ENCODE measurements at regions not wholly inside any gene's neighbourhood (a gene's known extent, or its start where the extent isn't known, plus 50 kb on each side); places are given as distances from the start of the nearest gene placed in this dataset.

- no peak overlapping the region for H2AFZ ChIP-seq (ENCODE audit: low read depth, low read length, poor library complexity, severe bottlenecking)
- H3K4me1 ChIP-seq (ENCODE audit: control insufficient read depth in 1 of 2, insufficient read depth in 2 of 2, low read length in 2 of 2), result no peaks in the 10 kb centered on the region
- RAD21 ChIA-PET (ENCODE audit: low non-redundant PET in 1 of 2, low total read pairs in 2 of 2, uncharacterized antibody in 2 of 2, unreplicated experiment in 2 of 2), result no interaction called here
- no peak overlapping the region for H3K9ac ChIP-seq (ENCODE audit: low read length)
- POLR2A ChIA-PET, result no interaction called here
- no peak for DNase-seq (ENCODE audit: low read depth, low spot score)
- H3K27ac ChIP-seq (ENCODE audit: low read depth, low read length), result no peak overlapping the region
- no peaks in the 10 kb centered on the region for H3K9me2 ChIP-seq (ENCODE audit: insufficient read depth)
- no peaks in the 10 kb centered on the region for H3K79me2 ChIP-seq (ENCODE audit: insufficient read depth, low read length)
- H3K9me3 ChIP-seq (ENCODE audit: control insufficient read depth in 1 of 2, insufficient read depth in 1 of 2, low read depth in 1 of 2, low read length in 2 of 2), result no peaks in the 10 kb centered on the region
- no peak overlapping the region for H3K4me2 ChIP-seq (ENCODE audit: low read length)
- ATAC-seq, result no peak
- TF ChIP-seq TCF7L2 (IDR thresholded peaks at IDR 0.05; ENCODE audit: borderline replicate concordance, extremely low read depth, insufficient read depth, insufficient read length) (no peak), ELF1 (IDR thresholded peaks at IDR 0.05; ENCODE audit: borderline replicate concordance, low read depth) (no peak), ZFX (IDR thresholded peaks at IDR 0.05) (no peak), CEBPB (IDR thresholded peaks at IDR 0.05; ENCODE audit: low read depth) (no peak), FOSL1 (IDR thresholded peaks at IDR 0.05; ENCODE audit: low read depth) (no peak), SRF (IDR thresholded peaks at IDR 0.05; ENCODE audit: low read depth) (no peak), YY1 (IDR thresholded peaks at IDR 0.05; ENCODE audit: extremely low read depth, insufficient replicate concordance, low read depth, low read length) (no peak), ATF3 (IDR thresholded peaks at IDR 0.05) (no peak)
- TF ChIP-seq, protein P1, sequence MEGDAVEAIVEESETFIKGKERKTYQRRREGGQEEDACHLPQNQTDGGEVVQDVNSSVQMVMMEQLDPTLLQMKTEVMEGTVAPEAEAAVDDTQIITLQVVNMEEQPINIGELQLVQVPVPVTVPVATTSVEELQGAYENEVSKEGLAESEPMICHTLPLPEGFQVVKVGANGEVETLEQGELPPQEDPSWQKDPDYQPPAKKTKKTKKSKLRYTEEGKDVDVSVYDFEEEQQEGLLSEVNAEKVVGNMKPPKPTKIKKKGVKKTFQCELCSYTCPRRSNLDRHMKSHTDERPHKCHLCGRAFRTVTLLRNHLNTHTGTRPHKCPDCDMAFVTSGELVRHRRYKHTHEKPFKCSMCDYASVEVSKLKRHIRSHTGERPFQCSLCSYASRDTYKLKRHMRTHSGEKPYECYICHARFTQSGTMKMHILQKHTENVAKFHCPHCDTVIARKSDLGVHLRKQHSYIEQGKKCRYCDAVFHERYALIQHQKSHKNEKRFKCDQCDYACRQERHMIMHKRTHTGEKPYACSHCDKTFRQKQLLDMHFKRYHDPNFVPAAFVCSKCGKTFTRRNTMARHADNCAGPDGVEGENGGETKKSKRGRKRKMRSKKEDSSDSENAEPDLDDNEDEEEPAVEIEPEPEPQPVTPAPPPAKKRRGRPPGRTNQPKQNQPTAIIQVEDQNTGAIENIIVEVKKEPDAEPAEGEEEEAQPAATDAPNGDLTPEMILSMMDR (IDR thresholded peaks at IDR 0.05 in 2 of 3, conservative IDR thresholded peaks at IDR 0.05 in 1 of 3; ENCODE audit: borderline replicate concordance in 1 of 3, insufficient read depth in 1 of 3, low read depth in 2 of 3, low read length in 2 of 3), result no peak
- no peaks in the 10 kb centered on the region for H3K27me3 ChIP-seq (ENCODE audit: insufficient read depth, low read length)
- BruUV-seq (replicated peaks), result no TSS peak
- intact Hi-C loops (cut with micrococcal nuclease), result no loop called here
- no peaks in the 10 kb centered on the region for H3K36me3 ChIP-seq (ENCODE audit: control insufficient read depth in 1 of 2, insufficient read depth in 2 of 2, low read length in 2 of 2)
- CTCF ChIA-PET, result no interaction called here
- H4K20me1 ChIP-seq (ENCODE audit: insufficient read depth), result no peaks in the 10 kb centered on the region
- H3K4me3 ChIP-seq (replicated peaks in 1 of 2; ENCODE audit: low read depth in 1 of 2, low read length in 2 of 2), result no peak overlapping the region
Observed at GRCh38 chr2:2579814-2580213, 248.7 kb upstream of the MYT1L start.

Data from HCT116 (cell line).